ENCODE measurements at regions not wholly inside any gene's neighbourhood (a gene's known extent, or its start where the extent isn't known, plus 50 kb on each side); places are given as distances from the start of the nearest gene placed in this dataset.
A peak's percentile ranks its signal among the peaks of the same experiment; 100 is the strongest.
"Not testable (repeated sequence)": the region's sequence is repeated elsewhere in the genome, so short reads cannot be mapped to it uniquely, and the experiment has no call there.

GRCh38 chr2:132317026-132317680 lies 99.5 kb upstream of the GPR39 start:
- DNase-seq (ENCODE audit: low read depth in 4 of 4, low spot score in 2 of 4), result not testable (repeated sequence)

- DNase-seq (ENCODE audit: low read depth in 4 of 4, low spot score in 2 of 4), result not testable (repeated sequence)
Measured at GRCh38 chr2:132318481-132318880, 98.1 kb upstream of the GPR39 start.

GRCh38 chr2:132324005-132324404 lies 92.6 kb upstream of the GPR39 start:
- DNase-seq (ENCODE audit: low read depth in 4 of 4, low spot score in 2 of 4), result not testable (repeated sequence)

DNA sequence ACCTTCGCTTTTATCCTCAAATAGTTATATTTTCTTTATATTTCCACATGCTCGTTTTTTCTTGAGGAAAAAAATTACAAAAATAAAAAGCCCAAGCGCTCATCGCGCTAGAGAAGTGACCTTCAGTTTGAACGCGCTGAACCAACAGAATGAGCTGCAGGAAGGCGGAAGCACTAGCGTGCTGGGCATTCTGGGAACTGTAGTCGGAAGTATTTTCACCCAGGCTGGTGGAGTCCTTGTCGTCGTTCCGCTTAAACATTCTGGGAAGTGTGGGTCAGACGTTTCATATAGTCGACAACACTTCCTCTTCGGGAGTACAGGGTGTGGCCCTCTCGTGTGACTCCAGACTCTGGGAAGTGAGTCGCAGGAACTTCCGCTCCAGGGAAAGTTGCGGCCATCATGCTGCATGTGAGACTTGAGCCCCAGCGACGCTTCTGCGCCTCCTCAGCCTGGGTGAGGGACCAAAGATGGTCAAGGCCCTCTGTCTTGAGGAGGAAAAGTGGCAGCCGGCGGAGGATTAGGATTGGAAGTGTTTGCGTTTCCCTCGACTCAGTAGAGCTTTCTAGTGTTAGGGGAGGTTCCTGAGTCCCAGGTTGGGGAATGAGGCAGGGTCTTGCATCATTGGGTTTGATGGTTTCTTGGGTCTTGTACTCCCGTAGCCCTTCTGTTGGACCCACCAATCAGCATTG lies 84.1 kb upstream of the GPR39 start:
- not testable (repeated sequence) for DNase-seq (ENCODE audit: low read depth in 4 of 4, low spot score in 2 of 4)

GRCh38 chr2:132337135-132337534 lies 79.5 kb upstream of the GPR39 start:
- DNase-seq (ENCODE audit: low read depth in 4 of 4, low spot score in 2 of 4), result not testable (repeated sequence)

- not testable (repeated sequence) for DNase-seq (ENCODE audit: low read depth in 4 of 4, low spot score in 2 of 4)
Measured at GRCh38 chr2:132337844-132338243, 78.8 kb upstream of the GPR39 start.

GRCh38 chr2:132347041-132347780 lies 69.4 kb upstream of the GPR39 start:
- peak in 2 of 4 donors; percentile 64 to 71 for DNase-seq (ENCODE audit: low read depth in 4 of 4, low spot score in 2 of 4)

- DNase-seq (ENCODE audit: low read depth in 4 of 4, low spot score in 2 of 4), result peak in 1 of 4 donors; percentile 57
Measured at GRCh38 chr2:132349092-132349687, 67.4 kb upstream of the GPR39 start.

DNA sequence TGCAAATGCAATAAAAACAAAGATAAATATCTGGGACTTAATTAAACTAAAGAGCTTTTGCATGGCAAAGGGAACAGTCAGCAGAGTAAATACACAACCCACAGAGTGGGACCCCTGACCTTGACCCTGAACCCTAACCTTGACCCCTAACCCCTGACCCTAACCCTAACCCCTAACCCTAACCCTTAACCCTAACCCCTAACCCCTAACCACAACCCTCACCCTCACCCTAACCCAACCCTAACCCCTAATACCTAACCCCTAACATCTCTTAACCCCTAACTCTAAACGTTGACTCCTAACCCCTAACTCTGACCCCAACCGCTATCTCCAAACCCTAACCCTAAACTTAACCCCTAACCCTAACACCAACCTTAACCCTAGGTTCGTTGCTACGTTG lies 64.9 kb upstream of the GPR39 start:
- DNase-seq (ENCODE audit: low read depth in 4 of 4, low spot score in 2 of 4), result not testable (repeated sequence)

GRCh38 chr2:132352481-132353001 lies 64.1 kb upstream of the GPR39 start:
- peak in 1 of 4 donors; percentile 37 for DNase-seq (ENCODE audit: low read depth in 4 of 4, low spot score in 2 of 4)

DNA sequence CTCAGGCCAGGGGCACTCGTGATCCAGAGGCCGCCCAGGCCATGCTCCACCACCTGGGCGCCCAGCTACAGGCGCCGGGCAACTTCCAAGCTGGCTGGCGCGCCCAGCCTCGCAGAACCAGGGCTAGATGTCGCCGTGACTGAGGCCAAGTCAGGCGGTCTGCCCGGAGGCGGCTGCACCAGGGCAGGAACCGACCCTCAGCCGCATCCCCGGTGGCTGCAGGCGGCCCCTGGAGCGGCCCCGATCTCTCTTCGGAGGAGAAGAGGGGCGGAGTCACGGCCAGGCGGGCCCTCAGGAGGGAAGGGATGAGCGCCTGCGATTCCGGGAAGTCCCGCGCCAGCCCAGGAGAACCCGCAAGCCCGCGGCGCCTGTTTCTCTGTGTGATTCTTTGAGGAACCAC lies 63.2 kb upstream of the GPR39 start:
- not testable (repeated sequence) for DNase-seq (ENCODE audit: low read depth in 4 of 4, low spot score in 2 of 4)

- DNase-seq (ENCODE audit: low read depth in 4 of 4, low spot score in 2 of 4), result not testable (repeated sequence)
Measured at GRCh38 chr2:132360964-132361363, 55.6 kb upstream of the GPR39 start.

DNA sequence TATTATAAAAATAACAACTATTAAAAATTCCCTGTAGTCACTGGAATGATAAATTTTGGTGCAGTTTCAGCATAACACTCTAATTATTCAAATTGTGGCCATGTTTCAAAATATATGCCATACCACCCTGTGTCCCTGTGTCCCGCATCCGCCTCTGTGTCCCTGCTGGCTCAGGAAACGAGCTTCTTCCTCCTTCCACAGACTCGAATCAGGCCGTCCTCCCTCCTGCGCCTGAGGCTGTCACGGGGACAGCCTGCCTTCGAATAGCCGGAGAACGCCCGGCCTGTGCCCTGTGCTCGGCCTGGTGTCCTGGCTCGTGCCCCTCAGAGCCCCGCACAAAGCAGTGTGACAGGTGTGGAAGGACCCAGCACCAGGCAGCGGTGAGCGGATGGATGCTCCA lies 55.1 kb upstream of the GPR39 start:
- DNase-seq (ENCODE audit: low read depth in 4 of 4, low spot score in 2 of 4), result not testable (repeated sequence)

DNA sequence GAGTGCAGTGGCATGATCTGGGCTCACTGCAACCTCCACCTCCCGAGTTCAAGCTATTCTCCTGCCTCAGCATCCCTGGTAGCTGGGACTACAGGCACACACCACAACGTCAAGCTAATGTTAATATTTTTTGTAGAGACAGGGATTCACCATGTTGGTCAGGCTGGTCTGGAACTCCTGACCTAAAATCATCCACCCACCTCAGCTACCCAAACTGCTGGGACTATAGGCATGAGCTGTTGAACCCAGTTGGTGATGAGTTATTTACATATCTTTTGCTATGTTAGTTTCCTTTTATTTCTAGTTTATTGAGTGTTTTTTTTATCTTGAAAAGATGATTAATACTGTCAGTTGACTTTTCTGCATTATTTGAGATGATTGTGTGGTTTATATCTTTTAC lies 53.3 kb upstream of the GPR39 start:
- DNase-seq (ENCODE audit: low read depth in 4 of 4, low spot score in 2 of 4), result not testable (repeated sequence)

DNA sequence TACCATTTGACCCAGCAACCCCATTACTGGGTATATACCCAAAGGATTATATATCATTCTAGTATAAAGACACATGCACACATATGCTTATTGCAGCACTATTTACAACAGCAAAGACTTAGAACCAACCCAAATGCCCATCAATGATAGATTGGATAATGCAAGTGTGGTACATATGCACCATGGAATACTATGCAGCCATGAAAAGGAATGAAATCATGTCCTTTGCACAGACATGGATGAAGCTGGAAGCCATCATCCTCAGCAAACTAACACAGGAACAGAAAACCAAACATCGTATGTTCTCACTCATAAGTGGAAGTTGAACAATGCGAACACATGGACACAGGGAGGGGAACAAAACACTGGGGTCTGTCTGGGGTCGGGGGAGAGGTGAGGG lies 50.6 kb upstream of the GPR39 start:
- DNase-seq (ENCODE audit: low read depth in 4 of 4, low spot score in 2 of 4), result not testable (repeated sequence)

GRCh38 chr2:132366421-132367180 lies 50.0 kb upstream of the GPR39 start:
- no peak for DNase-seq (ENCODE audit: low read depth in 4 of 4, low spot score in 2 of 4)

Measured in left renal cortex interstitium (tissue), 4 donors.